ENCODE measurements at regions not wholly inside any gene's neighbourhood (a gene's known extent, or its start where the extent isn't known, plus 50 kb on each side); places are given as distances from the start of the nearest gene placed in this dataset.
A peak's percentile ranks its signal among the peaks of the same experiment; 100 is the strongest.

GRCh38 chr2:144681389-144681788, 161.5 kb upstream of the ZEB2 start:
- no peak for DNase-seq (ENCODE audit: low spot score)

DNA sequence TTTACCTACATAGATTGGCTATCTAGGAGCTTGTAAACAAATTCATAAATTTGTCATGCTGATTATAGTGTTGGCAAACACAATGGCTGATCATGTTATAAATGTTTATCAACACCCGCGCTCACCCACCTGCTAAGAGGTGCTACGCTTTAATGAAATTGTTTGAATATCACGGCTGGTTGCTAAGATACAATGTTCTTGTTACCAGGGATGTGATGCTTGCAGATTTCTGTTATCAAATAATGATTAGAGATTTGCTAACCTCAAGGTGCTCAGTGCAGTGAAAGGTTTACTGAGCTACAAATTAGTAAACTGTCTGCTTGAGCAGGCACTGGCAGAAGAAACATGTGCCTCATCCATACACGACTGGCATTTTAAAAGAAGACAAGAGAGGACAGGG, 160.0 kb upstream of the ZEB2 start:
- no peak for DNase-seq (ENCODE audit: low spot score)

DNA sequence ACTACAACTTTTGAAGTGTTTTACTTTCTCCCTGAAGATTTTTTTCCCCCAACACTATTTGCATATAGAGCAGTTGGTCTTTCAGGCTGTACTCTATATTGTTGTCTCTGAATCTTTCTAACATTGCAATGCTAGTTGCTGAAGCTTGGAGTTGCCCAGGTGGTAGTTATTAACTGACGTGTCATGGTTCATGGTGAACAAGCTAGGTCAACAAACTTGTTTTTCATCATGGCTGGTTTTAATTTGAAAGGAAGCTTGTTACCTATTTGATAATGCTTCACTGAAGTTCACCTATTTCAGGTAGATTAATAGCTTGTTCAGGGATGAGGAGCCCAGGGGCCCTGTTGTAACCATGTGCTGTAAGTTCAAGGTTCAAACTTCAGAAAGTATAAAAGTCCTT, 158.8 kb upstream of the ZEB2 start:
- no peak for DNase-seq (ENCODE audit: low spot score)

GRCh38 chr2:144675731-144676130, 155.8 kb upstream of the ZEB2 start:
- no peak for DNase-seq (ENCODE audit: low spot score)

DNA sequence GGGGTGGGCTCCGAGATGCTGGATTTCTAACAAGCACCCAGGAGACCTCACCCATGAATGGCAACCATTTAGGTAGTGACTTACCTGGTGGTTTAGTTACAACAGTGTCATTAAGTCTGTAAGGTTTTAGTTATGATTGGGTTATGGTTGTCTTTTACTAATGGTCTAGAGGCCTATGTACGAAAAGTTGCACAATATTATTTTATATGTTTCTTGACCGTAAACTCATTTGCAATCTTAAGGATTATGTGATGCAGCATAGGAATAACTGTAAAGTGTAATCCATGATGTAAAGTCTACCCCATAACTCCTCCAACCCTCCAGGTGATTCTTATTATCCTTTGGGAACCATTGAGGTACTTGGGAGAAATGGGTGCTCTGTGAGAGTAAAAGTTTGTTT, 155.4 kb upstream of the ZEB2 start:
- no peak for DNase-seq (ENCODE audit: low spot score)

DNA sequence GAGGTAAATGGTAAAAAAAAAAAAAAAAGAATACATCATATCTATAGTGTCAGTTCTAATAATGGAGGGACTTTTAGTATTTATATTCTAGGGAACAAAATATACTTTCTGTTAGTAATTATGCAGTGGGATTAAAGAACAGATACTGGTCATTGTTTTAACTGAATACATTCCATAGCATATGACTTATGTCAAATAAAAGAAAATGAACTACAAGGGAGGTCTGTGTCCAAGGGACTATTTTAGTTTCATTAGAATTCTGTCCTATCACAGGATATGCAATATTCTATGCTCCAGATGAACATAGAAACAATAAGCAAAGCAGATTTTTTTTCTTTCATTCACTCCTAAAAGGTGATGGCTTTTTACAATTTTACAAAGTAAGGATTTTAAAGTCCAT, 154.2 kb upstream of the ZEB2 start:
- DNase-seq (ENCODE audit: low spot score) = no peak

GRCh38 chr2:144673456-144673855, 153.5 kb upstream of the ZEB2 start:
- DNase-seq (ENCODE audit: low spot score) = no peak

GRCh38 chr2:144671695-144672455, 152.0 kb upstream of the ZEB2 start:
- no peak for DNase-seq (ENCODE audit: low spot score)

GRCh38 chr2:144670738-144671137, 150.8 kb upstream of the ZEB2 start:
- no peak for DNase-seq (ENCODE audit: low spot score)

DNA sequence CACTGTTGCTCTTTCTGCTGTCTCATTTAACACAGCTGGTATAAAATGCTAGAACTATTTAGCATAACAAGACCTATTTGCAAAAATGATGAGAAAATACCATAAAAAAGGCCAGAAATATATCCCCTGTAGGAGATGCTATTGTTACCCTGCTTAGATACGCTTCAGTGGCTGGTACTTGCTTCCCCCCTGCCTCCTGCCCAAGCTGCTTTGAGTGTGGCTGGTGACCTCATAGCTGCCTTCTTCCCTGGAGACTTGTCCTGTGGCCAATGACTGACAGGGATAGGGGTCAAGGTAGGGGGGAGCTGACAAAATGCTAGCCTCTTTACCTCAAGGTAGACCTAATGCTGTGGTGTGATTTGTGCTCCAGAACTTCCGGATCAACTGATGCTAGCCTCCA, 150.2 kb upstream of the ZEB2 start:
- no peak for DNase-seq (ENCODE audit: low spot score)

GRCh38 chr2:144669196-144669987, 149.5 kb upstream of the ZEB2 start:
- no peak for DNase-seq (ENCODE audit: low spot score)

GRCh38 chr2:144668493-144669110, 148.7 kb upstream of the ZEB2 start:
- DNase-seq (ENCODE audit: low spot score) = no peak

- DNase-seq (ENCODE audit: low spot score) = no peak
These were observed 146.1 kb upstream of the ZEB2 start for GRCh38 chr2:144666032-144666431.

- no peak for DNase-seq (ENCODE audit: low spot score)
These were observed 143.3 kb upstream of the ZEB2 start for GRCh38 chr2:144663207-144663606.

DNA sequence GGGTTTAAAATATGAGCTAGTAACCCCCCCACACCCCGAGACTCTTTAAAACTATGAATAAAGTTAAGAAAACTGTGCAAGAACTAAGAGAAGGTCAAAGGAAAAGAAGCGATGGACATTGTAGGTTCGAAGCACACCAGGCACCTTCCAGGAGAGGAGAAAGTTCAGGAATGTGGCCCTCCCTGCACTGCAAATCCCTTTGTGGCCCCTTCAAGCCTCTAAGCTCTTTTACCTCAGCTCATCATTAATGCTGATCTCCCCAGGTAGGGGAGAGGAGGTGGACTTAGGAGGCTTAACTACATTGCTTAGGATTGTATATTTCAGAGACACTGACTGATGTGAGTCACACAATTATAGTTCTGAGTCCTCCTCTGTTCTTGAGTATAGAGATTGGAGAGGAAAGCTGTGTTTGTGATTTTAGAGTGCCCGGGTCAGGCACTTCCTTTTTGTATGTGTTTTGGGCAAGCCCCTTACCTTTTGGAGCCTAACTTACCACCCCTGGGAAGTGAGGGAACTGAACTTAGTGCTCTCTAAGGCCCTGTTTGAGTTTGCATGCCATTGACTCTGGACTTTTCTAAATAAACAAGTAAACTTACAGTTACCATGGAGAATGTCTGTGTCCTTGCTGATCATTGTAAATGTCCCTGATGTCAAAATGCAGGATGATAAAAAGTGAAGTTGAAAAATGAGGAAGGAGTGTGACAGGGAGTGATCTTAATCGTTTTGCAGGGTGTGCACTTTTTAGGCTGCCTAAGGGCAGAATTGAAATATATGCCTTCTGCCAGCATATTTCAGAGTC, 140.8 kb upstream of the ZEB2 start:
- no peak for DNase-seq (ENCODE audit: low spot score)

DNA sequence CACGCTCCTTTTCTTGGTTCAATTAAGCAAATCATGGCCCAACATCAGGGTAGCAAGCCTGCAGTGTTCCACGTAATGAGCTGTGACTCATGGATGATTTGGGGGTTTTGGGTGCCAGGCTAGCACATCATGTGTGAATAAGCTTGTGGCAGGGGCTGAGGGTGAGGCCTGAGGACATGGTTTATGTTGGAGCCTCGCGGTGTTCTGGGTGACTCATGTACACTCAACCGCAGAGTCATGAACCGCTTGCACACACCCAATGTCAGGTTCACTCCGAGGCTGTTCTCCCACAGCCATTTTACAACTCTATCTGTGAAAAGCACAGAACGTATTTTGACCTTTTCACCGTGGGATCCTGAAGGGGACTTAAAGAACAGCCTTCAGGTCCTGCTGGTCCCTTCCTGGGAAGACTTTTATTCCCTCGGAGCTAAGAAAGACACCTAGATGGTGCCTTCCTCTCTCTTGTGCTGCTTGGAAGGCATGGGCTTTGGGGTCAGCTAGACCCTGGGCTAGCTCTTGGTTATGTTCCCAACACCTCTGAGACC, 139.9 kb upstream of the ZEB2 start:
- no peak for DNase-seq (ENCODE audit: low spot score)

- DNase-seq (ENCODE audit: low spot score) = no peak
These were observed 134.6 kb upstream of the ZEB2 start for GRCh38 chr2:144654523-144654922.

GRCh38 chr2:144650907-144651306, 131.0 kb upstream of the ZEB2 start:
- peak; percentile 82 for DNase-seq (ENCODE audit: low spot score)

DNA sequence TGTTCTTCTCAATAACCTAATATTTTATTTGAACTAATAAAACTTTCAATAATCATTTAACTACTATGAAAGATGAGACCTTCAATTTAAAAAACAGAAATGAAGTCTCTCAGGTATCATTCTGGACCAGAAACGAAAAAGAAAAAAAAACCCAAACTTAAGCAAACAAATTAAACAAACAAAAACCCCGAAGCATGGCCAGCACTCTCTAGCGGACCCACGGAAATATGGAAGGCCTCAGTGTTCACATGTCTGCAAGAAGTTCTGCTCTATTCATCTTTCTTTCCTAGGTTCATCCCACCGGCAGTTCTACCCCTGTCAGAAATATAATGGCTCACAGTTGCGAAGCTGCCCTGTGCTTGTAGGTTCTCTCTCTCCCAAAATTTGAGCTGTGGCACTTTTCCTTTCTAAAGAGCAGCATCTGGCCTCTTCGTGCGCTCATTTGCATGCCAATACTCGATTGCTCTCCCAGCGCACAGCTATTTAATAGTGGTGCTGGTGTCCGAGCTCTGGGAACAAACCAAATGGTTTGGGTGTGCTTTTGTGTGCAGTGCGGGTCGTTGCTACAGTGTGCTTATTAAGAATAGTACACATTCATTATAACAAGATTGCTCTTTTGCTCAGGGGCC, 129.0 kb upstream of the ZEB2 start:
- DNase-seq (ENCODE audit: low spot score) = no peak

GRCh38 chr2:144645083-144645778, 125.3 kb upstream of the ZEB2 start:
- DNase-seq (ENCODE audit: low spot score) = no peak

All from SK-N-DZ (cell line).